Esophagus squamous epithelium (tissue), 4 donors: ENCODE measurements at regions not wholly inside any gene's neighbourhood (a gene's known extent, or its start where the extent isn't known, plus 50 kb on each side); places are given as distances from the start of the nearest gene placed in this dataset.

ENCODE experiments used
- CTCF ChIP-seq, 6 experiments: fragments of 450-650 bp in 4 of 6; fragments of 200-600 bp in 2 of 6; sonication (generic) in 2 of 6; IDR thresholded peaks; one replicate each; pipeline ENCODE4 v1.5.1; 2016 to 2019; ENCODE audit warnings: antibody characterized with exemption in 6 of 6, mild to moderate bottlenecking in 4 of 6, moderate library complexity in 4 of 6
- POLR2A ChIP-seq, 4 donors: fragments of 450-650 bp; IDR thresholded peaks; one replicate each; pipeline ENCODE4 v1.6.1; 2017; ENCODE audit warnings: antibody characterized with exemption in 4 of 4, mild to moderate bottlenecking in 4 of 4, moderate library complexity in 3 of 4

- no peak for TF ChIP-seq CTCF (IDR thresholded peaks at IDR 0.05)
- no peak for TF ChIP-seq POLR2A (IDR thresholded peaks at IDR 0.05)
These were observed 232.8 kb downstream of the GRB14 start for GRCh38 chr2:164388511-164388910.
